Endothelial cell of umbilical vein (primary cell): ENCODE measurements at regions not wholly inside any gene's neighbourhood (a gene's known extent, or its start where the extent isn't known, plus 50 kb on each side); places are given as distances from the start of the nearest gene placed in this dataset.

Source experiments
- BruUV-seq: library from RNA; stranded (reverse); fragments of 400-500 nt; replicated peaks from 2 replicates; lab custom pipeline; 2021; lab: Mats Ljungman, UMichigan
- CTCF ChIA-PET: fragments of 300-600, 350-600 bp; sonication (Branson Sonifier 250); formaldehyde crosslinking; loops from one replicate; lab custom pipeline; 2021; ENCODE audit warnings: antibody characterized with exemption, inconsistent platforms; lab: Charles Lee
- POLR2A ChIA-PET: fragments of 300-600, 350-600 bp; sonication (Branson Sonifier 250); formaldehyde crosslinking; loops from one replicate; lab custom pipeline; 2021; ENCODE audit warnings: antibody characterized with exemption, inconsistent platforms; lab: Charles Lee
- DNase-seq: peaks from one replicate; pipeline ENCODE4 v3.0.0-alpha.2; 2011; ENCODE audit warnings: low read depth, low spot score
- FAIRE-seq: peaks from 2 replicates; lab custom pipeline; 2011; peaks lifted over from hg19 to GRCh38; lab: Jason Lieb, UNC
- H2AFZ ChIP-seq: 2 replicates; pipeline ENCODE4 v1.6.0; 2012; ENCODE audit warnings: low read depth, low read length, control low read depth, inconsistent platforms
- H3K27ac ChIP-seq: 2 replicates; pipeline ENCODE4 v1.5.1; 2011; ENCODE audit warnings: low read depth, mild to moderate bottlenecking, control low read depth, low read length, moderate library complexity; ENCODE audit not compliant: insufficient read depth
- H3K27me3 ChIP-seq, 2 experiments: 2 replicates each; pipeline versions ENCODE4 v1.6.0 to v1.6.1; 2011; ENCODE audit warnings: low read length in 2 of 2, mixed read lengths in 1 of 2; ENCODE audit not compliant: control insufficient read depth in 2 of 2, insufficient read depth in 2 of 2
- H3K36me3 ChIP-seq, 2 experiments: 2 replicates in 1 of 2; 3 replicates in 1 of 2; pipeline ENCODE4 v1.5.1; 2011; ENCODE audit warnings: low read length in 2 of 2, mild to moderate bottlenecking in 1 of 2, moderate library complexity in 1 of 2; ENCODE audit not compliant: control insufficient read depth in 2 of 2, insufficient read depth in 2 of 2; ENCODE audit errors: extremely low read depth in 1 of 2
- H3K4me1 ChIP-seq: 3 replicates; pipeline ENCODE4 v1.5.1; 2011; ENCODE audit warnings: mild to moderate bottlenecking, low read length; ENCODE audit not compliant: control insufficient read depth, insufficient read depth; ENCODE audit errors: extremely low read depth
- H3K4me2 ChIP-seq: 2 replicates; pipeline ENCODE4 v1.6.1; 2011; ENCODE audit warnings: low read length, control low read depth, mixed read lengths; ENCODE audit not compliant: insufficient read depth
- H3K4me3 ChIP-seq, 3 experiments: fragments of 200-600 bp in 1 of 3; sonication (generic), shearing (Covaris generic) in 1 of 3; replicated peaks in 1 of 3; 2 replicates each; pipeline ENCODE4 v1.5.1; 2011 to 2016; ENCODE audit warnings: control low read depth in 3 of 3, low read length in 3 of 3, mild to moderate bottlenecking in 2 of 3, inconsistent platforms in 1 of 3, low read depth in 1 of 3, moderate library complexity in 1 of 3; ENCODE audit not compliant: insufficient read depth in 1 of 3
- H3K79me2 ChIP-seq: 2 replicates; pipeline ENCODE4 v1.6.0; 2012; ENCODE audit warnings: low read length, inconsistent platforms; ENCODE audit not compliant: control insufficient read depth, insufficient read depth
- H3K9ac ChIP-seq: replicated peaks from 2 replicates; pipeline ENCODE3; 2011; ENCODE audit warnings: low read length, control low read depth; ENCODE audit not compliant: insufficient read depth; ENCODE audit errors: extremely low read depth
- H3K9me1 ChIP-seq: replicated peaks from 3 replicates; pipeline ENCODE4 v1.6.0; 2011; ENCODE audit warnings: mild to moderate bottlenecking, low read length; ENCODE audit not compliant: control insufficient read depth, insufficient read depth; ENCODE audit errors: extremely low read depth
- H3K9me3 ChIP-seq: replicated peaks from 2 replicates; pipeline ENCODE4 v1.5.1; 2012; ENCODE audit warnings: low read length, inconsistent platforms; ENCODE audit not compliant: control insufficient read depth, insufficient read depth
- H4K20me1 ChIP-seq: replicated peaks from 2 replicates; pipeline ENCODE3; 2011; ENCODE audit warnings: mild to moderate bottlenecking, low read length; ENCODE audit not compliant: control insufficient read depth, insufficient read depth; ENCODE audit errors: extremely low read depth
- EZH2 ChIP-seq: IDR thresholded peaks from 2 replicates; pipeline ENCODE4 v1.6.1; 2012; ENCODE audit warnings: borderline replicate concordance, low read depth, mild to moderate bottlenecking, moderate library complexity, low read length, inconsistent platforms; ENCODE audit not compliant: severe bottlenecking
- FOS ChIP-seq: IDR thresholded peaks from 2 replicates; pipeline ENCODE4 v1.6.1; 2011; ENCODE audit warnings: mild to moderate bottlenecking, low read length, moderate library complexity, borderline replicate concordance; ENCODE audit not compliant: insufficient read depth
- GATA2 ChIP-seq: IDR thresholded peaks from 2 replicates; pipeline ENCODE4 v1.7.0; 2011; ENCODE audit warnings: low read depth, mild to moderate bottlenecking, moderate library complexity, mixed read lengths, low read length; ENCODE audit not compliant: insufficient read length, insufficient read depth
- JUN ChIP-seq: IDR thresholded peaks from 2 replicates; pipeline ENCODE4 v1.6.1; 2011; ENCODE audit warnings: borderline replicate concordance, low read depth; ENCODE audit not compliant: insufficient read length, insufficient read depth
- MAX ChIP-seq: IDR thresholded peaks from 2 replicates; pipeline ENCODE4 v1.6.1; 2011; ENCODE audit not compliant: insufficient read depth, insufficient read length
- MYC ChIP-seq: IDR thresholded peaks from one replicate; pipeline ENCODE4 v1.6.1; 2011; ENCODE audit warnings: mild to moderate bottlenecking, low read depth, low read length
- POLR2A ChIP-seq: IDR thresholded peaks from 2 replicates; pipeline ENCODE4 v1.6.1; 2012; ENCODE audit warnings: low read depth, mild to moderate bottlenecking, control low read depth, low read length
- POLR2AphosphoS5 ChIP-seq: IDR thresholded peaks from 2 replicates; pipeline ENCODE4 v1.6.1; 2012; ENCODE audit warnings: low read depth, mild to moderate bottlenecking, control low read depth, low read length, moderate library complexity; ENCODE audit not compliant: insufficient read depth
- dilution Hi-C: fragments of 300-500 bp; cut with MboI; formaldehyde crosslinking; loops from one replicate; pipeline ENCODE4 v1.15.0; 2019; ENCODE audit warnings: low sequenced_read_pairs; ENCODE audit not compliant: extremely low pct_ligation_motif_present
- intact Hi-C: fragments of 100-400 bp; cut with micrococcal nuclease; formaldehyde crosslinking; loops from one replicate; pipeline ENCODE4 v1.10.0; 2022
- TF ChIP-seq, protein P1 (sequence below), 2 donors: IDR thresholded peaks; 1 replicate in 1 of 2; 2 replicates in 1 of 2; pipeline ENCODE4 v1.5.1; 2011; ENCODE audit warnings: low read length in 2 of 2, mild to moderate bottlenecking in 2 of 2, moderate library complexity in 2 of 2, control low read depth in 1 of 2, inconsistent platforms in 1 of 2, low read depth in 1 of 2; ENCODE audit not compliant: insufficient read depth in 1 of 2; ENCODE audit errors: extremely low read depth in 1 of 2

GRCh38 chr15:70476441-70476840 is 286.9 kb downstream of the UACA start:
- no peaks in the 10 kb centered on the region for H3K27me3 ChIP-seq
- FAIRE-seq, result no peak
- BruUV-seq, result no TSS peak
- H3K9me3 ChIP-seq, result no peaks in the 10 kb centered on the region
- intact Hi-C loops (loop anchor here (10.0 kb wide), 1 partner anchor 722 kb away; no protein-coding TSS in a partner anchor), dilution Hi-C loops (no loop called here)
- ChIA-PET CTCF (interaction anchor here (3.2 kb wide), 1 partner anchor 10 kb away, joined by 27 read pairs; no protein-coding TSS in a partner anchor), POLR2A (no interaction called here)
- H3K4me3 ChIP-seq, result no peak overlapping the region
- no peak overlapping the region for H3K27ac ChIP-seq
- no peak overlapping the region for H3K9ac ChIP-seq
- TF ChIP-seq, protein P1, sequence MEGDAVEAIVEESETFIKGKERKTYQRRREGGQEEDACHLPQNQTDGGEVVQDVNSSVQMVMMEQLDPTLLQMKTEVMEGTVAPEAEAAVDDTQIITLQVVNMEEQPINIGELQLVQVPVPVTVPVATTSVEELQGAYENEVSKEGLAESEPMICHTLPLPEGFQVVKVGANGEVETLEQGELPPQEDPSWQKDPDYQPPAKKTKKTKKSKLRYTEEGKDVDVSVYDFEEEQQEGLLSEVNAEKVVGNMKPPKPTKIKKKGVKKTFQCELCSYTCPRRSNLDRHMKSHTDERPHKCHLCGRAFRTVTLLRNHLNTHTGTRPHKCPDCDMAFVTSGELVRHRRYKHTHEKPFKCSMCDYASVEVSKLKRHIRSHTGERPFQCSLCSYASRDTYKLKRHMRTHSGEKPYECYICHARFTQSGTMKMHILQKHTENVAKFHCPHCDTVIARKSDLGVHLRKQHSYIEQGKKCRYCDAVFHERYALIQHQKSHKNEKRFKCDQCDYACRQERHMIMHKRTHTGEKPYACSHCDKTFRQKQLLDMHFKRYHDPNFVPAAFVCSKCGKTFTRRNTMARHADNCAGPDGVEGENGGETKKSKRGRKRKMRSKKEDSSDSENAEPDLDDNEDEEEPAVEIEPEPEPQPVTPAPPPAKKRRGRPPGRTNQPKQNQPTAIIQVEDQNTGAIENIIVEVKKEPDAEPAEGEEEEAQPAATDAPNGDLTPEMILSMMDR (IDR thresholded peaks at IDR 0.05; ENCODE audit: extremely low read depth in 1 of 2, insufficient read depth in 1 of 2, low read depth in 1 of 2, low read length in 2 of 2), result no peak
- TF ChIP-seq POLR2A, result no peak
- no peak for TF ChIP-seq FOS
- no peak for TF ChIP-seq MAX
- TF ChIP-seq POLR2AphosphoS5, result no peak
- DNase-seq, result no peak
- no peaks in the 10 kb centered on the region for H4K20me1 ChIP-seq
- peaks cover 26% of the 10 kb centered on the region for H3K4me1 ChIP-seq
- H3K79me2 ChIP-seq, result no peaks in the 10 kb centered on the region
- H3K4me2 ChIP-seq, result no peak overlapping the region
- H3K36me3 ChIP-seq, result no peaks in the 10 kb centered on the region
- H3K9me1 ChIP-seq, result no peaks in the 10 kb centered on the region
- H2AFZ ChIP-seq, result no peak overlapping the region

DNA sequence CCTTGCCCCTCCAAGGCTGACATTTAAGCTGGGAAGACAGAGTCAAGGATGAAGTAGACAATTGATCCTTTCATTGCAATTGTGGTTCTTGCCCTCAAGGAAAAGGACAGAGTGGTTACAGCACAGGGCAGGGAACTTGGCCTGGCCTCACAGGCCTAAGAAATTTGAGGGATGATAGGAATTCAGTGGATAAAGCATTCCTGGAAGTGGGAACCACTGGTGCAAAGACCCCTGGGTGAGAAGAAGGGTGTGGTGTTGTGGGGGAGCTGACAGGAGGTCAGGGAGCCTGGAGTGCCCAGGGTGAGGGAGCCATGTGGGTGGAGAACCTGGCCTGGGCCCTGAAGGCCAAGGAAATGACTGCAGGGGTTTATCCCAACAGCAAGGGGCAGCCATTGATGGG is 287.4 kb downstream of the UACA start:
- no peaks in the 10 kb centered on the region for H3K27me3 ChIP-seq
- H3K9ac ChIP-seq, result no peak overlapping the region
- H4K20me1 ChIP-seq, result no peaks in the 10 kb centered on the region
- FAIRE-seq (peak; percentile 69), DNase-seq (no peak)
- H3K36me3 ChIP-seq, result no peaks in the 10 kb centered on the region
- H3K9me1 ChIP-seq, result no peaks in the 10 kb centered on the region
- TF ChIP-seq POLR2AphosphoS5 (no peak), FOS (no peak), MAX (no peak), JUN (no peak), MYC (no peak), EZH2 (no peak), POLR2A (no peak), GATA2 (no peak)
- TF ChIP-seq, protein P1 (IDR thresholded peaks at IDR 0.05; ENCODE audit: extremely low read depth in 1 of 2, insufficient read depth in 1 of 2, low read depth in 1 of 2, low read length in 2 of 2), result no peak
- dilution Hi-C loops (no loop called here), intact Hi-C loops (loop anchor here (1.0 to 10.0 kb wide), 4 partner anchors 32 to 919 kb away; no protein-coding TSS in a partner anchor)
- peak overlapping the region; percentile 87 for H2AFZ ChIP-seq
- CTCF ChIA-PET, result interaction anchor here (0.6 to 3.2 kb wide), 6 partner anchors 10 to 376 kb away, joined by 3 to 27 read pairs (median 4); no protein-coding TSS in a partner anchor
- POLR2A ChIA-PET, result no interaction called here
- H3K9me3 ChIP-seq, result no peaks in the 10 kb centered on the region
- no TSS peak for BruUV-seq
- H3K4me2 ChIP-seq, result no peak overlapping the region
- H3K79me2 ChIP-seq, result no peaks in the 10 kb centered on the region
- no peak overlapping the region for H3K4me3 ChIP-seq
- peaks cover 26% of the 10 kb centered on the region for H3K4me1 ChIP-seq
- H3K27ac ChIP-seq, result peak overlapping the region; percentile 88
